ENCODE measurements at regions not wholly inside any gene's neighbourhood (a gene's known extent, or its start where the extent isn't known, plus 50 kb on each side); places are given as distances from the start of the nearest gene placed in this dataset.

GRCh38 chr12:76186131-76186906 is 101.8 kb upstream of the NAP1L1 start:
- Histone ChIP-seq H3K27ac (no peak overlapping the region), H3K4me1 (no peaks in the 10 kb centered on the region), H3K9me3 (no peaks in the 10 kb centered on the region), H3K4me3 (no peak overlapping the region), H3K27me3 (no peaks in the 10 kb centered on the region), H3K36me3 (no peaks in the 10 kb centered on the region)
- intact Hi-C loops (cut with DNase I; ENCODE audit: low total_unique reads), result no loop called here
- no peak for TF ChIP-seq POLR2A (IDR thresholded peaks at IDR 0.05)
- no peak for TF ChIP-seq CTCF (IDR thresholded peaks at IDR 0.05)
- DNase-seq, result no peak

- DNase-seq, result peak; percentile 16
These were observed 99.1 kb upstream of the NAP1L1 start for GRCh38 chr12:76183459-76184186.

GRCh38 chr12:76180401-76181277 is 96.2 kb upstream of the NAP1L1 start:
- no peak for TF ChIP-seq CTCF (IDR thresholded peaks at IDR 0.05)
- TF ChIP-seq POLR2A (IDR thresholded peaks at IDR 0.05), result no peak
- Histone ChIP-seq H3K4me3 (no peak overlapping the region), H3K36me3 (no peaks in the 10 kb centered on the region), H3K27ac (no peak overlapping the region), H3K9me3 (no peaks in the 10 kb centered on the region), H3K4me1 (no peaks in the 10 kb centered on the region), H3K27me3 (no peaks in the 10 kb centered on the region)
- intact Hi-C loops (cut with DNase I; ENCODE audit: low total_unique reads), result no loop called here
- no peak for DNase-seq

More at GRCh38 chr12:76183459-76184186, 99.1 kb upstream of the NAP1L1 start:
- intact Hi-C loops (cut with DNase I; ENCODE audit: low total_unique reads), result no loop called here
- no peak for TF ChIP-seq POLR2A (IDR thresholded peaks at IDR 0.05)
- TF ChIP-seq CTCF (IDR thresholded peaks at IDR 0.05), result no peak
- Histone ChIP-seq H3K36me3 (no peaks in the 10 kb centered on the region), H3K4me1 (no peaks in the 10 kb centered on the region), H3K27me3 (no peaks in the 10 kb centered on the region), H3K9me3 (no peaks in the 10 kb centered on the region), H3K4me3 (no peak overlapping the region), H3K27ac (no peak overlapping the region)

- Histone ChIP-seq H3K36me3 (no peaks in the 10 kb centered on the region), H3K4me1 (no peaks in the 10 kb centered on the region), H3K27me3 (no peaks in the 10 kb centered on the region), H3K4me3 (no peak overlapping the region), H3K9me3 (no peaks in the 10 kb centered on the region), H3K27ac (no peak overlapping the region)
- intact Hi-C loops (cut with DNase I; ENCODE audit: low total_unique reads), result no loop called here
- TF ChIP-seq CTCF (IDR thresholded peaks at IDR 0.05) (no peak), POLR2A (IDR thresholded peaks at IDR 0.05) (no peak)
- DNase-seq, result no peak
These were observed 94.0 kb upstream of the NAP1L1 start for GRCh38 chr12:76178452-76178851.

All from uterus (tissue), 3 donors.